Colonic mucosa (tissue), 4 donors: ENCODE measurements at regions not wholly inside any gene's neighbourhood (a gene's known extent, or its start where the extent isn't known, plus 50 kb on each side); places are given as distances from the start of the nearest gene placed in this dataset.

Source experiments
- DNase-seq: peaks from one replicate; pipeline ENCODE4 v3.0.0-alpha.2; 2020
- H3K27ac ChIP-seq: fragments of 200-600 bp; one replicate; pipeline ENCODE4 v1.8.0; 2021
- H3K27me3 ChIP-seq: fragments of 200-600 bp; one replicate; pipeline ENCODE4 v1.8.0; 2021
- H3K36me3 ChIP-seq: fragments of 200-600 bp; one replicate; pipeline ENCODE4 v1.8.0; 2021
- H3K4me1 ChIP-seq: fragments of 200-600 bp; one replicate; pipeline ENCODE4 v1.8.0; 2021; ENCODE audit warnings: mild to moderate bottlenecking
- H3K4me3 ChIP-seq: fragments of 200-600 bp; one replicate; pipeline ENCODE4 v1.8.0; 2021
- H3K9ac ChIP-seq, 2 donors: one replicate each; pipeline ENCODE4 v1.7.0; 2013; ENCODE audit warnings: control low read depth in 2 of 2, low read depth in 2 of 2, low read length in 2 of 2
- H3K9me3 ChIP-seq: fragments of 200-600 bp; one replicate; pipeline ENCODE4 v1.8.0; 2021
- CTCF ChIP-seq: fragments of 200-600 bp; IDR thresholded peaks from one replicate; pipeline ENCODE4 v1.8.0; 2022; ENCODE audit warnings: antibody characterized with exemption, mild to moderate bottlenecking
- intact Hi-C: fragments of 100-400 bp; cut with DNase I; formaldehyde crosslinking; loops from one replicate; pipeline ENCODE4 v1.14.1; 2022
- donor health status: healthy.
- donor health status: DM: no; HTN: no; CAD: no.
- donor health status: DM: no; HTN: no; CAD: no.

- TF ChIP-seq CTCF: no peak
- DNase-seq: no peak
- Histone ChIP-seq H3K4me1 (no peaks in the 10 kb centered on the region), H3K9ac (no peak overlapping the region), H3K27me3 (no peaks in the 10 kb centered on the region), H3K36me3 (no peaks in the 10 kb centered on the region), H3K27ac (no peak overlapping the region), H3K4me3 (no peak overlapping the region), H3K9me3 (no peaks in the 10 kb centered on the region)
- intact Hi-C loops: no loop called here
Measured at GRCh38 chr2:153213022-153213421, 265.5 kb downstream of the RPRM start.

- intact Hi-C loops: no loop called here
- no peaks in the 10 kb centered on the region for H3K9me3 ChIP-seq
- TF ChIP-seq CTCF: no peak
- no peaks in the 10 kb centered on the region for H3K27me3 ChIP-seq
- H3K27ac ChIP-seq: no peak overlapping the region
- no peak overlapping the region for H3K9ac ChIP-seq
- no peaks in the 10 kb centered on the region for H3K4me1 ChIP-seq
- H3K4me3 ChIP-seq: no peak overlapping the region
- no peaks in the 10 kb centered on the region for H3K36me3 ChIP-seq
- DNase-seq: no peak
Measured at GRCh38 chr2:153197402-153198386, 280.9 kb downstream of the RPRM start.

- Histone ChIP-seq H3K27ac (no peak overlapping the region), H3K27me3 (no peaks in the 10 kb centered on the region), H3K4me3 (no peak overlapping the region), H3K36me3 (no peaks in the 10 kb centered on the region), H3K9me3 (no peaks in the 10 kb centered on the region), H3K9ac (no peak overlapping the region), H3K4me1 (no peaks in the 10 kb centered on the region)
- DNase-seq: no peak
- intact Hi-C loops: no loop called here
- no peak for TF ChIP-seq CTCF
Measured at GRCh38 chr2:153196378-153197058, 282.0 kb downstream of the RPRM start.

GRCh38 chr2:153195342-153195741 is 283.2 kb downstream of the RPRM start:
- Histone ChIP-seq H3K9me3 (no peaks in the 10 kb centered on the region), H3K27me3 (no peaks in the 10 kb centered on the region), H3K27ac (no peak overlapping the region), H3K36me3 (no peaks in the 10 kb centered on the region), H3K4me3 (no peak overlapping the region), H3K4me1 (no peaks in the 10 kb centered on the region), H3K9ac (no peak overlapping the region)
- intact Hi-C loops: no loop called here
- DNase-seq: no peak
- TF ChIP-seq CTCF: no peak

GRCh38 chr2:153189091-153189888 is 289.3 kb downstream of the RPRM start:
- Histone ChIP-seq H3K9me3 (no peaks in the 10 kb centered on the region), H3K9ac (no peak overlapping the region), H3K36me3 (no peaks in the 10 kb centered on the region), H3K4me1 (no peaks in the 10 kb centered on the region), H3K27ac (no peak overlapping the region), H3K4me3 (no peak overlapping the region), H3K27me3 (no peaks in the 10 kb centered on the region)
- no peak for DNase-seq
- intact Hi-C loops: no loop called here
- TF ChIP-seq CTCF: no peak
